ENCODE measurements at regions not wholly inside any gene's neighbourhood (a gene's known extent, or its start where the extent isn't known, plus 50 kb on each side); places are given as distances from the start of the nearest gene placed in this dataset.
"Not testable (repeated sequence)": the region's sequence is repeated elsewhere in the genome, so short reads cannot be mapped to it uniquely, and the experiment has no call there.

DNA sequence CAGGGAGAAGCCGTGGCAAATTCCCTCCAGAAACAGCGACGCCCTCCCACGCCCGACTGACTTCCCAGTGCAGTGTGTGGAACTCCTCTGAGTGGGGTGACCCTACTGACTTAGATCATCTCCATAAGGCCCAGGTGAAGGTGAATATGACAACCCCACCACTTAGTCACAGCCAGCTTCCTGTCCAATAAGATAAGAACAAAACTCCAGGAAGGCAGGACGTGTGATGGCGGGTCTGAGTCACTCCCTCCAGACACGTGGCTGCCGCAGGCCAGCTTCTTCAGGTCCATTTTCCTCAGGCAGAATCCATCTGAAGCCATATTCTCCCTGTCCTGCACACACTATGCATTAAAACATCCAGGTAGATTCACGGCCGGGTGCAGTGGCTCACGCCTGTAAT is 52.0 kb upstream of the MRGPRE start:
- TF ChIP-seq POLR2A (IDR thresholded peaks at IDR 0.05); CTCF (IDR thresholded peaks at IDR 0.05 in 8 of 11, conservative IDR thresholded peaks at IDR 0.05 in 3 of 11): not testable (repeated sequence)
